Caco-2 (cell line): ENCODE measurements at regions not wholly inside any gene's neighbourhood (a gene's known extent, or its start where the extent isn't known, plus 50 kb on each side); places are given as distances from the start of the nearest gene placed in this dataset.

Source experiments
- BruUV-seq: library from RNA; stranded (reverse); fragments of 400-500 nt; replicated peaks from 2 replicates; lab custom pipeline; 2021; lab: Mats Ljungman, UMichigan
- CTCF ChIA-PET: fragments of 300-600 bp; sonication (Branson Sonifier 250); formaldehyde crosslinking; loops from one replicate; lab custom pipeline; 2022; ENCODE audit warnings: antibody characterized with exemption; lab: Charles Lee
- POLR2A ChIA-PET: fragments of 300-600 bp; sonication (Branson Sonifier 250); formaldehyde crosslinking; loops from one replicate; lab custom pipeline; 2022; ENCODE audit warnings: antibody characterized with exemption; lab: Charles Lee
- DNase-seq, 2 experiments: peaks; one replicate each; pipeline versions ENCODE4 v3.0.0 to v3.0.0-alpha.2; 2020 to 2022
- H3K27me3 ChIP-seq: replicated peaks from 2 replicates; pipeline ENCODE4 v1.6.0; 2011; ENCODE audit warnings: low read length; ENCODE audit not compliant: control insufficient read depth, insufficient read depth
- H3K36me3 ChIP-seq: 2 replicates; pipeline ENCODE4 v1.5.1; 2011; ENCODE audit warnings: low read length; ENCODE audit not compliant: control insufficient read depth, insufficient read depth
- H3K4me1 ChIP-seq: fragments of 250-450 bp; sonication (Bioruptor Pico); 2 replicates; pipeline ENCODE4 v1.5.1; 2020; ENCODE audit warnings: mild to moderate bottlenecking
- H3K4me3 ChIP-seq: 2 replicates; pipeline ENCODE4 v1.5.1; 2011; ENCODE audit warnings: low read depth, mild to moderate bottlenecking, control low read depth, low read length
- H3K9me3 ChIP-seq: fragments of 250-450 bp; sonication (Bioruptor Pico); 2 replicates; pipeline ENCODE4 v1.5.1; 2020; ENCODE audit warnings: mild to moderate bottlenecking, moderate library complexity
- H3K27ac Mint-ChIP-seq: one replicate; pipeline ENCODE4 v1.8.0; 2022; ENCODE audit warnings: mixed read lengths; ENCODE audit not compliant: unreplicated experiment
- H3K27me3 Mint-ChIP-seq: one replicate; pipeline ENCODE4 v1.8.0; 2022; ENCODE audit warnings: mixed read lengths; ENCODE audit not compliant: insufficient read depth, unreplicated experiment
- H3K36me3 Mint-ChIP-seq: one replicate; pipeline ENCODE4 v1.8.0; 2022; ENCODE audit warnings: mild to moderate bottlenecking, mixed read lengths; ENCODE audit not compliant: insufficient read depth, unreplicated experiment
- H3K4me1 Mint-ChIP-seq: one replicate; pipeline ENCODE4 v1.8.0; 2022; ENCODE audit warnings: low read depth, mixed read lengths; ENCODE audit not compliant: unreplicated experiment
- H3K4me3 Mint-ChIP-seq: one replicate; pipeline ENCODE4 v1.8.0; 2022; ENCODE audit warnings: mild to moderate bottlenecking, moderate library complexity, mixed read lengths; ENCODE audit not compliant: unreplicated experiment
- H3K9me3 Mint-ChIP-seq: one replicate; pipeline ENCODE4 v1.8.0; 2022; ENCODE audit warnings: mixed read lengths; ENCODE audit not compliant: unreplicated experiment
- intact Hi-C: fragments of 100-400 bp; cut with micrococcal nuclease; formaldehyde crosslinking; loops from one replicate; pipeline ENCODE4 v1.10.0; 2022; ENCODE audit not compliant: unreplicated experiment
- TF ChIP-seq, protein P1 (sequence below), 2 experiments: fragments of 200-600 bp in 1 of 2; IDR thresholded peaks; 1 replicate in 1 of 2; 2 replicates in 1 of 2; pipeline versions ENCODE4 v1.5.1 to v1.8.0; 2011 to 2022; ENCODE audit warnings: antibody characterized with exemption in 1 of 2, control low read depth in 1 of 2, inconsistent platforms in 1 of 2, low read depth in 1 of 2, low read length in 1 of 2, mild to moderate bottlenecking in 1 of 2, moderate library complexity in 1 of 2; ENCODE audit not compliant: insufficient read depth in 1 of 2, severe bottlenecking in 1 of 2, unreplicated experiment in 1 of 2

DNA sequence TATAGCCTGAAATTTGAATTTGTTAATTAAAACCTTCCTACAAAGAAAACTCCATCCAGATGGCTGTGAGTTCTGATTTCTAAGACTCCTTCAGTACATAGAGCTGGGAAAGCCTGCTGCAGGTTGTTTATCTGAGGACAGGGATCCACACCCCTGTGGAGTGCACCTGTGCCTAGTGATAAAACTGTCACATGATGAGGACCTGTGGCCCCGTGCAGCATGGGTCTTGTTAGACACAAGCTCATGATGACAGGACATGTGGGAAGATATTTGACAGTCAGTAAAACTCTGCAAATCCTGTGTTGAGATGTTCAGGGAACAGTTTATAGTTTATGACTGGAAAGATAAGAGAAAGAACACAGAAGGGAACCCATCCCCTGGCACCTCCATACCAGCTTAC lies 133.2 kb upstream of the TMEM18 start:
- no peaks in the 10 kb centered on the region for H3K9me3 ChIP-seq
- BruUV-seq, result no TSS peak
- H3K4me3 ChIP-seq, result no peak overlapping the region
- no peaks in the 10 kb centered on the region for H3K36me3 ChIP-seq
- ChIA-PET POLR2A (no interaction called here), CTCF (no interaction called here)
- intact Hi-C loops, result no loop called here
- no peak for DNase-seq
- H3K27me3 ChIP-seq, result no peaks in the 10 kb centered on the region
- TF ChIP-seq, protein P1, sequence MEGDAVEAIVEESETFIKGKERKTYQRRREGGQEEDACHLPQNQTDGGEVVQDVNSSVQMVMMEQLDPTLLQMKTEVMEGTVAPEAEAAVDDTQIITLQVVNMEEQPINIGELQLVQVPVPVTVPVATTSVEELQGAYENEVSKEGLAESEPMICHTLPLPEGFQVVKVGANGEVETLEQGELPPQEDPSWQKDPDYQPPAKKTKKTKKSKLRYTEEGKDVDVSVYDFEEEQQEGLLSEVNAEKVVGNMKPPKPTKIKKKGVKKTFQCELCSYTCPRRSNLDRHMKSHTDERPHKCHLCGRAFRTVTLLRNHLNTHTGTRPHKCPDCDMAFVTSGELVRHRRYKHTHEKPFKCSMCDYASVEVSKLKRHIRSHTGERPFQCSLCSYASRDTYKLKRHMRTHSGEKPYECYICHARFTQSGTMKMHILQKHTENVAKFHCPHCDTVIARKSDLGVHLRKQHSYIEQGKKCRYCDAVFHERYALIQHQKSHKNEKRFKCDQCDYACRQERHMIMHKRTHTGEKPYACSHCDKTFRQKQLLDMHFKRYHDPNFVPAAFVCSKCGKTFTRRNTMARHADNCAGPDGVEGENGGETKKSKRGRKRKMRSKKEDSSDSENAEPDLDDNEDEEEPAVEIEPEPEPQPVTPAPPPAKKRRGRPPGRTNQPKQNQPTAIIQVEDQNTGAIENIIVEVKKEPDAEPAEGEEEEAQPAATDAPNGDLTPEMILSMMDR (IDR thresholded peaks at IDR 0.05; ENCODE audit: insufficient read depth in 1 of 2, low read depth in 1 of 2, low read length in 1 of 2, severe bottlenecking in 1 of 2, unreplicated experiment in 1 of 2), result no peak
- Mint-ChIP-seq H3K9me3 (no peaks in the 10 kb centered on the region), H3K36me3 (no peaks in the 10 kb centered on the region), H3K4me3 (no peak overlapping the region), H3K27ac (no peak overlapping the region), H3K27me3 (no peaks in the 10 kb centered on the region), H3K4me1 (no peaks in the 10 kb centered on the region)
- no peaks in the 10 kb centered on the region for H3K4me1 ChIP-seq

DNA sequence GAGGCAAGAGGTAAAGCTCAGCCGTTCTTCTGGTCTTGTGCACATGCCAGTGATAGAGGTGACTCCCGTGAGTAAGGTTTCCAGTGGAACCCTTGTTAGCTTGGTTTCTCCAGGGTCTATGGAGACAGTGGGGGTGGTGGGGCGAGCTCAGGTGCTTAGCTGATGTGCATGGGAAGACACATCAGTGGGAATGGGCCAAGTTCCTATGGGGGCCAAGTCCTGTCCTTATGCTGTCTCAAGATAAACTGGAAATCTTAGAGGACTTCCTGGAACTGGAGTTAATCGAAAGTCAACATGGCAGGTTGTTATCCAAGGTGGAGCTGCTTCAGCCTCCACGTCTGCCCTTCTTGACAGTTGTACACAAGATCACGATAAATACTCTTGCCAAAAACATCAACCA lies 130.1 kb upstream of the TMEM18 start:
- CTCF ChIA-PET, result no interaction called here
- BruUV-seq, result no TSS peak
- Histone ChIP-seq H3K9me3 (no peaks in the 10 kb centered on the region), H3K4me3 (no peak overlapping the region), H3K4me1 (no peaks in the 10 kb centered on the region), H3K36me3 (no peaks in the 10 kb centered on the region), H3K27me3 (no peaks in the 10 kb centered on the region)
- TF ChIP-seq, protein P1 (IDR thresholded peaks at IDR 0.05; ENCODE audit: insufficient read depth in 1 of 2, low read depth in 1 of 2, low read length in 1 of 2, severe bottlenecking in 1 of 2, unreplicated experiment in 1 of 2), result no peak
- Mint-ChIP-seq H3K27me3 (no peaks in the 10 kb centered on the region), H3K4me3 (no peak overlapping the region), H3K27ac (no peak overlapping the region), H3K36me3 (no peaks in the 10 kb centered on the region), H3K9me3 (peaks cover 5% of the 10 kb centered on the region), H3K4me1 (no peaks in the 10 kb centered on the region)
- no peak for DNase-seq
- intact Hi-C loops, result no loop called here
- POLR2A ChIA-PET, result no interaction called here

DNA sequence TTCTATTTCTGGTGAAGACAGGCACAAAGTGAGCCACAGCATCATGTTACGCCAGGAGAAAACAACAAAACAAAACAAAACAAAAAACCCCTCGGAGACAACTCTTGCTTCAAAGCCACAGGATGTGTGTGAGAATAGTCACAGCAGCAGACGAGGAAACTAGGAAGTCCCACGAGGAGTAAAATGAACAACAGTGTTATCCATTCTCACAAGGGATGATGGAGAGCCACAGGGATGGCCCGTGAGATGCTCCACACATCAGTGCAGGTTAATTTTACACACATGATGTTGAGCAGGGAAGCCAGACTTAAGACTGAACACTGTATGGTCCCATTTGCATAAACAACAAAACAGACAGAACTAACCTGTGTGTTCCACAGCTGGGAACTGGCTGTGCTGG lies 128.5 kb upstream of the TMEM18 start:
- Histone ChIP-seq H3K27me3 (no peaks in the 10 kb centered on the region), H3K4me1 (no peaks in the 10 kb centered on the region), H3K4me3 (no peak overlapping the region), H3K36me3 (no peaks in the 10 kb centered on the region), H3K9me3 (no peaks in the 10 kb centered on the region)
- no TSS peak for BruUV-seq
- no peak overlapping the region for H3K27ac Mint-ChIP-seq
- no peak for DNase-seq
- intact Hi-C loops, result no loop called here
- no peak overlapping the region for H3K4me3 Mint-ChIP-seq
- TF ChIP-seq, protein P1 (IDR thresholded peaks at IDR 0.05; ENCODE audit: insufficient read depth in 1 of 2, low read depth in 1 of 2, low read length in 1 of 2, severe bottlenecking in 1 of 2, unreplicated experiment in 1 of 2), result no peak
- POLR2A ChIA-PET, result no interaction called here
- no peaks in the 10 kb centered on the region for H3K27me3 Mint-ChIP-seq
- no peaks in the 10 kb centered on the region for H3K36me3 Mint-ChIP-seq
- H3K9me3 Mint-ChIP-seq, result peaks cover 8% of the 10 kb centered on the region
- no peaks in the 10 kb centered on the region for H3K4me1 Mint-ChIP-seq
- CTCF ChIA-PET, result no interaction called here
